ENCODE measurements at regions not wholly inside any gene's neighbourhood (a gene's known extent, or its start where the extent isn't known, plus 50 kb on each side); places are given as distances from the start of the nearest gene placed in this dataset.

DNA sequence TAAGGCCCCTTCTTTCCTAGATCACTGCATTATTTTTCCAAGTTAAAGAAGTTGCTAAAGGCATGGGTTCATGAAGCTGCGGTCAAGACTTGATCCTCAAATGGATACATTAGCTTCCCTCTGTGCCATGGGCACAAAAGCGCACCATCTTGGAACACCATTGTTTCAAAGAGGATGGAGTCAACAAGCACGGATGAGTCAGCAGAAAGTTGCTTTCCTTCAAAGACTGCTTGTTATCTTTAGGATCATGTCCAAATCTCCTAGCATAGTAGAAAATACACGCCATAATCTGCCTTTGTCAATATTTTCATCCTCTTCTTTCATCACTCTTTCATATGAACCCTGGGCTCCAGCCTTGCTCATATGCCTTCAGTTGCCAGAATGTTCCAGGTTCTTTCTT lies 226.8 kb upstream of the GATB start:
- TF ChIP-seq TAF1 (IDR thresholded peaks at IDR 0.05; ENCODE audit: borderline replicate concordance, insufficient read depth, low read length) (no peak), SIN3A (IDR thresholded peaks at IDR 0.05; ENCODE audit: borderline replicate concordance, insufficient read depth, low read length) (no peak), REST (IDR thresholded peaks at IDR 0.05; ENCODE audit: insufficient read depth in 1 of 2, low read depth in 2 of 2, low read length in 2 of 2) (no peak), POLR2AphosphoS5 (IDR thresholded peaks at IDR 0.05; ENCODE audit: low read depth, low read length) (no peak)

DNA sequence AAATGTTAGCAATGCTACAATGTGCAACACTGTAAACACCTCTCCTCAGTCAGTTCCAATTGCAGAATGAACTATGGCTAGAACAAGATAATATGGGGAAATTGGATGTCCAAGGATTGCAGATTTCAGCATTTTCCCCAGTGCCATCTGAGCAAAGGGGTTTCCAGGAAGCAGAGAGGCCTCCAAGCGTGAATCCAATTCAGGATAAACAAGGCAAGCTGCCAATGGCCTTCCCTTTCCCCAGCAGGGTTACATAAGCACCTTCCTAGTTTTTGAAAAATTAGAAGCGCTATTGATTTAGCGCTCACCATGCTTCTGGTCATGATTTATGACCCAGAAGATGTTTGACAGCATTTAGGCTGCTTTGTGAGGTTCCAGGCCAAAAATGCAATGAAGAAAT lies 223.0 kb upstream of the GATB start:
- TF ChIP-seq SIN3A (IDR thresholded peaks at IDR 0.05; ENCODE audit: borderline replicate concordance, insufficient read depth, low read length) (no peak), POLR2AphosphoS5 (IDR thresholded peaks at IDR 0.05; ENCODE audit: low read depth, low read length) (no peak), FOXP2 (optimal IDR thresholded peaks at IDR 0.05; ENCODE audit: borderline replicate concordance, extremely low read depth, extremely low read length, insufficient read depth) (no peak), REST (IDR thresholded peaks at IDR 0.05; ENCODE audit: insufficient read depth in 1 of 2, low read depth in 2 of 2, low read length in 2 of 2) (no peak), TAF1 (IDR thresholded peaks at IDR 0.05; ENCODE audit: borderline replicate concordance, insufficient read depth, low read length) (no peak)

DNA sequence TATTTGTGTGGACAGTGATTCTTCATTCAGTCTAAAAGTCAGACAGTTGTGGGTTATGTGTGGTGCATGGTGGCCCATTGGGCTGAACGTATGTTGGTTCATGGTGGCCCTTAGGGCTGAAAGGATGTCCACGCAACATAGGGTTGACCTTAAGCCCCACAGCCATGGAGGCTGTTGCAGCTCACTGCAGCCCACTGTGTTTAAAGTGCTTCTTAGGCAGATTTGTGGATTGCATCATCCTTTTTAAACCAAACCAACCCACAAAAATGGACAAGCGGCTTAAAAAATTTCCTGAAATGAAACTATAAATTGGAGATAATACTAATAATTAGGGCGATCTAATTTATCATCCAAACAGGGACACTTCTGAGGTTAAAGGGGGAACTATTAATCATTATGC lies 219.0 kb upstream of the GATB start:
- TF ChIP-seq TAF1 (IDR thresholded peaks at IDR 0.05; ENCODE audit: borderline replicate concordance, insufficient read depth, low read length) (no peak), REST (IDR thresholded peaks at IDR 0.05; ENCODE audit: insufficient read depth in 1 of 2, low read depth in 2 of 2, low read length in 2 of 2) (no peak), POLR2AphosphoS5 (IDR thresholded peaks at IDR 0.05; ENCODE audit: low read depth, low read length) (no peak), SIN3A (IDR thresholded peaks at IDR 0.05; ENCODE audit: borderline replicate concordance, insufficient read depth, low read length) (no peak), FOXP2 (optimal IDR thresholded peaks at IDR 0.05; ENCODE audit: borderline replicate concordance, extremely low read depth, extremely low read length, insufficient read depth) (no peak)

DNA sequence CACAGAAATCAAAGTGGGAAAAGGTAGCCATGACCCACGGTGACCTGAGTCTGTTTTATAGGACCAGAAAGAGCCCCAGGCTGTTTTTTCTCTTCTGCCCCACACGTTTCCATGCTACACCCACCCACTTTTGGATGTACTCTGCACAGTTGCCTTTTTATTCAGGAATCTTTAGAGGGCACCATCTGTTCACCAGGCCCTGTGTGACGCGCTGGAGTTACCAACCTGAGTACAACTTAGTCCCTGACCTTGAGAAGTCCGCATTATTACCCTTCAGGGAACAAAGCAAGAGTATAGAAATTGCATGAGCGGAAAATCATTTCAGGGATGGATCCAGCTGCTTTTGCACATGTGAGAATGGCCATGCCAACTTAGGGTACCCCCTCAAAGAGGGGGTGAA lies 207.8 kb upstream of the GATB start:
- TF ChIP-seq TAF1 (IDR thresholded peaks at IDR 0.05; ENCODE audit: borderline replicate concordance, insufficient read depth, low read length) (no peak), REST (IDR thresholded peaks at IDR 0.05; ENCODE audit: insufficient read depth in 1 of 2, low read depth in 2 of 2, low read length in 2 of 2) (no peak), POLR2AphosphoS5 (IDR thresholded peaks at IDR 0.05; ENCODE audit: low read depth, low read length) (no peak)

- TF ChIP-seq REST (IDR thresholded peaks at IDR 0.05; ENCODE audit: insufficient read depth in 1 of 2, low read depth in 2 of 2, low read length in 2 of 2) (no peak), SIN3A (IDR thresholded peaks at IDR 0.05; ENCODE audit: borderline replicate concordance, insufficient read depth, low read length) (no peak), FOXP2 (optimal IDR thresholded peaks at IDR 0.05; ENCODE audit: borderline replicate concordance, extremely low read depth, extremely low read length, insufficient read depth) (no peak), TAF1 (IDR thresholded peaks at IDR 0.05; ENCODE audit: borderline replicate concordance, insufficient read depth, low read length) (no peak), POLR2AphosphoS5 (IDR thresholded peaks at IDR 0.05; ENCODE audit: low read depth, low read length) (no peak)
Measured at GRCh38 chr4:151967074-151967473, 206.3 kb upstream of the GATB start.

All from PFSK-1 (cell line).